Testis (tissue), 2 donors: ENCODE measurements at regions not wholly inside any gene's neighbourhood (a gene's known extent, or its start where the extent isn't known, plus 50 kb on each side); places are given as distances from the start of the nearest gene placed in this dataset.

Experiments used
- CTCF ChIP-seq, 3 experiments: fragments of 450-650 bp in 2 of 3; fragments of 200-600 bp in 1 of 3; sonication (generic) in 1 of 3; IDR thresholded peaks; one replicate each; pipeline ENCODE4 v1.5.1; 2016 to 2019; ENCODE audit warnings: antibody characterized with exemption in 3 of 3, mild to moderate bottlenecking in 2 of 3, moderate library complexity in 1 of 3
- POLR2A ChIP-seq: fragments of 450-650 bp; IDR thresholded peaks from one replicate; pipeline ENCODE4 v1.6.1; 2017; ENCODE audit warnings: antibody characterized with exemption, mild to moderate bottlenecking, moderate library complexity

- TF ChIP-seq CTCF (IDR thresholded peaks at IDR 0.05): no peak
- TF ChIP-seq POLR2A: no peak
Measured at GRCh38 chr18:35918564-35918963, 53.9 kb upstream of the RMP24 start.
